GM12874 (cell line): ENCODE measurements at regions not wholly inside any gene's neighbourhood (a gene's known extent, or its start where the extent isn't known, plus 50 kb on each side); places are given as distances from the start of the nearest gene placed in this dataset.

Experiments used
- TF ChIP-seq, protein P1 (sequence below): IDR thresholded peaks from 2 replicates; pipeline ENCODE4 v1.5.1; 2011; ENCODE audit warnings: low read depth, mild to moderate bottlenecking, control low read depth, low read length, moderate library complexity; ENCODE audit not compliant: insufficient read depth

DNA sequence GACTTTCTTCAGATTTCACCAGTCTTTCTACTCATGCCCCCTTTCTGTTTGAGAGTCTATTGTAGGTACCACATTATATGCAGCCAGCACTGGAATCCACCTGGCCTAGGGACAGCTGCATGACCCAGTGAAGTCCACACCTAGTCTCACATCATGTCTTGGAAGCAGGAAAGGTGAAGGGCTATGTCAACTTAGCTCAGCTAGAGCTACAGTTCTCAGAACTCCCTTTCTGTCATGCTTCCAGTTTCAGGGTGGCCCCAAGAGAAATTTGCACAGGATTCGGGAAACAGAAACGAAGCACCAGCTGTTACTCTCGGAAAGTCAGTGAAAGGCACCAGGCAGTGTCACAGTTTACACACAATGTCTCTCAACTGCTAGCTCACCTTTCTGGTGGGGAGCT lies 51.6 kb upstream of the NLRP1 start:
- TF ChIP-seq, protein P1, sequence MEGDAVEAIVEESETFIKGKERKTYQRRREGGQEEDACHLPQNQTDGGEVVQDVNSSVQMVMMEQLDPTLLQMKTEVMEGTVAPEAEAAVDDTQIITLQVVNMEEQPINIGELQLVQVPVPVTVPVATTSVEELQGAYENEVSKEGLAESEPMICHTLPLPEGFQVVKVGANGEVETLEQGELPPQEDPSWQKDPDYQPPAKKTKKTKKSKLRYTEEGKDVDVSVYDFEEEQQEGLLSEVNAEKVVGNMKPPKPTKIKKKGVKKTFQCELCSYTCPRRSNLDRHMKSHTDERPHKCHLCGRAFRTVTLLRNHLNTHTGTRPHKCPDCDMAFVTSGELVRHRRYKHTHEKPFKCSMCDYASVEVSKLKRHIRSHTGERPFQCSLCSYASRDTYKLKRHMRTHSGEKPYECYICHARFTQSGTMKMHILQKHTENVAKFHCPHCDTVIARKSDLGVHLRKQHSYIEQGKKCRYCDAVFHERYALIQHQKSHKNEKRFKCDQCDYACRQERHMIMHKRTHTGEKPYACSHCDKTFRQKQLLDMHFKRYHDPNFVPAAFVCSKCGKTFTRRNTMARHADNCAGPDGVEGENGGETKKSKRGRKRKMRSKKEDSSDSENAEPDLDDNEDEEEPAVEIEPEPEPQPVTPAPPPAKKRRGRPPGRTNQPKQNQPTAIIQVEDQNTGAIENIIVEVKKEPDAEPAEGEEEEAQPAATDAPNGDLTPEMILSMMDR, result no peak

GRCh38 chr17:5638596-5638995 lies 54.3 kb upstream of the NLRP1 start:
- TF ChIP-seq, protein P1, result no peak

DNA sequence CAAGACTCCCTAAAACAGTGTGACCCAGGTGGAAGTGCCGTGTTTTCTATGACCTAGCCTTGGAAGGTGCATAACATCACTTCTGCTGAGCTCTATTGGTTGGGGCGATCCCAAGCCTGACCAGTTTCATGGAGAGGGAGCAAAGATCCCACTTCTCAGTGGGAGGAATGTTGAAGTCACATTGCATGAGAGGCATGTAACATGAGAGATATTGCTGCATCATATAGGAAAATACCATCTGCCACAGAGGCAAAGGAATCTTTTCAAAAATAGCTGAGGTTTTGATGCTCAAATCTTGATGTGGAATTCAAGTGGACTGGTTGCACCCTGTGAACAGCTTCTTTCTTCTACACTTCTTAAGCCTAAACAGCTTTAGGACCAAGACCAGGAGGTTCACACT lies 56.4 kb upstream of the NLRP1 start:
- TF ChIP-seq, protein P1, result no peak

DNA sequence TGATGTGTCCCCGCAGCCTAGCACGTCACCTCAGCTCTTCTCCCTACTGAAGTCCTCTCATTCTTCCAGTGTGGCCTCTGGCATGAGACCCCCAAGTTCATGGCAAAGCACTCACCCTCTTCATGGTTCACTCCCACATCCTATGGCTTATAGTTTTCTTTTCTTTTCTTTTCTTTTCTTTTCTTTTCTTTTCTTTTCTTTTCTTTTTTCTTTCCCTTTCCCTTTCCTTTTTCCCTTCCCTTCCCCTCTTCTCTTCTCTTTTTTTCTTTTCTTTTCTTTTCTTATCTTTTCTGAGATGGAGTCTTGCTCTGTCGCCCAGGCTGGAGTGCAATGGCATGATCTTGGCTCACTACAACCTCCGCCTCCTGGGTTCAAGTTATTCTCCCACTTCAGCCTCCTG lies 58.4 kb upstream of the NLRP1 start:
- TF ChIP-seq, protein P1, result no peak

GRCh38 chr17:5644065-5644464 lies 59.8 kb upstream of the NLRP1 start:
- TF ChIP-seq, protein P1, result no peak

DNA sequence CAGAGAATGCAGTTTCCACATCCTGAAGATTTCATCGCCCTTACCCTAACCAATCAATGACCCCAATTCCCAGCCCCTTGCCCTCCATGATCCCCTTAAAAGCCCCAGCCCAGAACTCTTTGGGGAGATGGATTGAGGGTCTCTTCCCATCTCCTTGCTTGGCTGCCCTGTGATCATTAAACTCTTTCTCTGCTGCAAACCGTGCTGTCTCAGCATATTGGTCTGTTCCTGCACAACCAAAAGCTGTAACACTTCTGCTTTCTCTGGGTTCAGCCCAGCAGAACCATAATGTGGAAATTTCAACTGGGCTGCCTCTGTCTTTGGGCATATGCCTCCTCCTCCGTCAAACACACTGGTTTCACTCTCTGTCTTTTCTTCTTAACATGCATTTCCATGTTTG lies 67.0 kb upstream of the NLRP1 start:
- TF ChIP-seq, protein P1, result no peak

GRCh38 chr17:5661491-5662125 lies 77.3 kb upstream of the NLRP1 start:
- TF ChIP-seq, protein P1, result no peak
